H1 (cell line): ENCODE measurements at regions not wholly inside any gene's neighbourhood (a gene's known extent, or its start where the extent isn't known, plus 50 kb on each side); places are given as distances from the start of the nearest gene placed in this dataset.

Source experiments
- CTCF ChIA-PET: fragments of 300-600 bp; sonication (Branson Sonifier 250); formaldehyde crosslinking; loops from one replicate; lab custom pipeline; 2021; ENCODE audit not compliant: partially characterized antibody; lab: Charles Lee
- POLR2A ChIA-PET: fragments of 300-600 bp; sonication (Branson Sonifier 250); formaldehyde crosslinking; loops from one replicate; lab custom pipeline; 2021; ENCODE audit warnings: inconsistent platforms; ENCODE audit not compliant: partially characterized antibody; lab: Charles Lee
- DNase-seq, 2 experiments: peaks; one replicate each; pipeline versions ENCODE4 v3.0.0 to v3.0.0-alpha.2; 2010 to 2022; ENCODE audit warnings: low spot score in 2 of 2, low read depth in 1 of 2, mixed read lengths in 1 of 2
- FAIRE-seq: peaks from 2 replicates; lab custom pipeline; 2011; peaks lifted over from hg19 to GRCh38; lab: Jason Lieb, UNC
- H2AFZ ChIP-seq: 2 replicates; pipeline ENCODE4 v1.8.1; 2012; ENCODE audit warnings: low read length, inconsistent platforms
- H2AK5ac ChIP-seq: 2 replicates; pipeline ENCODE4 v1.6.1; 2013; ENCODE audit warnings: low read depth, low read length
- H2BK120ac ChIP-seq: replicated peaks from 2 replicates; pipeline ENCODE3; 2013; ENCODE audit warnings: low read depth, low read length, inconsistent platforms
- H2BK12ac ChIP-seq: 2 replicates; pipeline ENCODE4 v1.6.1; 2013; ENCODE audit warnings: low read depth, low read length
- H2BK15ac ChIP-seq: 2 replicates; pipeline ENCODE4 v1.6.1; 2013; ENCODE audit warnings: low read length
- H2BK20ac ChIP-seq: 2 replicates; pipeline ENCODE4 v1.6.1; 2013; ENCODE audit warnings: low read length
- H2BK5ac ChIP-seq: 2 replicates; pipeline ENCODE4 v1.6.1; 2013; ENCODE audit warnings: low read depth, low read length
- H3K14ac ChIP-seq: 2 replicates; pipeline ENCODE4 v1.6.1; 2013; ENCODE audit warnings: inconsistent platforms; ENCODE audit not compliant: insufficient read length
- H3K18ac ChIP-seq: 2 replicates; pipeline ENCODE4 v1.6.1; 2013; ENCODE audit warnings: low read length; ENCODE audit errors: extremely low read depth
- H3K23ac ChIP-seq: 2 replicates; pipeline ENCODE4 v1.6.1; 2013; ENCODE audit warnings: inconsistent platforms; ENCODE audit not compliant: insufficient read length
- H3K23me2 ChIP-seq: 2 replicates; pipeline ENCODE4 v1.6.1; 2013; ENCODE audit warnings: low read depth, low read length
- H3K27ac ChIP-seq: 2 replicates; pipeline ENCODE4 v1.6.1; 2011; ENCODE audit warnings: low read depth, low read length, inconsistent platforms
- H3K27me3 ChIP-seq, 4 experiments: replicated peaks in 1 of 4; 1 replicate in 1 of 4; 2 replicates in 3 of 4; pipeline versions ENCODE4 v1.6.1 to v1.8.1; 2011 to 2013; ENCODE audit warnings: low read length in 3 of 4, mild to moderate bottlenecking in 3 of 4, inconsistent platforms in 2 of 4, mixed read lengths in 2 of 4, moderate library complexity in 1 of 4; ENCODE audit not compliant: control insufficient read depth in 3 of 4, insufficient read depth in 3 of 4; ENCODE audit errors: extremely low read depth in 1 of 4
- H3K36me3 ChIP-seq, 4 experiments: 2 replicates each; pipeline versions ENCODE4 v1.6.1 to v1.8.1; 2011 to 2013; ENCODE audit warnings: mild to moderate bottlenecking in 4 of 4, low read length in 3 of 4, moderate library complexity in 2 of 4, control low read depth in 1 of 4, inconsistent platforms in 1 of 4; ENCODE audit not compliant: insufficient read depth in 4 of 4, control insufficient read depth in 2 of 4
- H3K4ac ChIP-seq: replicated peaks from 2 replicates; pipeline ENCODE3; 2013; ENCODE audit warnings: low read length, low read depth, mixed read lengths, inconsistent platforms; ENCODE audit not compliant: insufficient read length
- H3K4me1 ChIP-seq, 4 experiments: replicated peaks in 1 of 4; 1 replicate in 1 of 4; 2 replicates in 3 of 4; pipeline versions ENCODE4 v1.6.1 to v1.8.1; 2011 to 2013; ENCODE audit warnings: low read length in 3 of 4, inconsistent platforms in 2 of 4, mixed read lengths in 1 of 4; ENCODE audit not compliant: insufficient read depth in 4 of 4, control insufficient read depth in 3 of 4
- H3K4me2 ChIP-seq, 2 experiments: 2 replicates each; pipeline versions ENCODE4 v1.6.1 to v1.8.1; 2011 to 2013; ENCODE audit warnings: low read depth in 2 of 2, low read length in 2 of 2, control low read depth in 1 of 2, inconsistent platforms in 1 of 2, mild to moderate bottlenecking in 1 of 2; ENCODE audit not compliant: insufficient read depth in 1 of 2
- H3K4me3 ChIP-seq, 4 experiments: fragments of 200-600, 300-600 bp in 1 of 4; sonication (generic), shearing (Covaris generic), sonication (Bioruptor Twin) in 1 of 4; 2 replicates each; pipeline versions ENCODE4 v1.5.1 to v1.8.1; 2011 to 2016; ENCODE audit warnings: low read length in 4 of 4, low read depth in 3 of 4, control low read depth in 2 of 4, inconsistent platforms in 2 of 4, mild to moderate bottlenecking in 2 of 4, mixed read lengths in 1 of 4, moderate library complexity in 1 of 4; ENCODE audit not compliant: insufficient read depth in 2 of 4; ENCODE audit errors: extremely low read depth in 1 of 4
- H3K56ac ChIP-seq: replicated peaks from 2 replicates; pipeline ENCODE3; 2013; ENCODE audit warnings: low read depth, mild to moderate bottlenecking, mixed read lengths, low read length, inconsistent platforms; ENCODE audit not compliant: insufficient read length
- H3K79me1 ChIP-seq: 2 replicates; pipeline ENCODE4 v1.6.1; 2013; ENCODE audit warnings: low read depth, low read length, control low read depth
- H3K79me2 ChIP-seq, 2 experiments: 2 replicates each; pipeline versions ENCODE4 v1.6.1 to v1.8.1; 2012 to 2013; ENCODE audit warnings: low read length in 2 of 2, mild to moderate bottlenecking in 2 of 2, inconsistent platforms in 1 of 2; ENCODE audit not compliant: insufficient read depth in 2 of 2, control insufficient read depth in 1 of 2
- H3K9ac ChIP-seq, 4 experiments: replicated peaks in 1 of 4; 1 replicate in 1 of 4; 2 replicates in 3 of 4; pipeline versions ENCODE4 v1.6.1 to v1.8.1; 2011 to 2013; ENCODE audit warnings: low read depth in 3 of 4, low read length in 3 of 4, control low read depth in 2 of 4, mild to moderate bottlenecking in 2 of 4, moderate library complexity in 2 of 4, inconsistent platforms in 1 of 4; ENCODE audit errors: extremely low read depth in 1 of 4
- H3K9me3 ChIP-seq, 2 experiments: 2 replicates each; pipeline versions ENCODE4 v1.6.1 to v1.8.1; 2012 to 2013; ENCODE audit warnings: mild to moderate bottlenecking in 2 of 2, moderate library complexity in 2 of 2, control low read depth in 1 of 2, inconsistent platforms in 1 of 2, low read depth in 1 of 2, low read length in 1 of 2, mixed read lengths in 1 of 2; ENCODE audit not compliant: insufficient read depth in 2 of 2
- H4K20me1 ChIP-seq, 2 experiments: replicated peaks in 1 of 2; 2 replicates each; pipeline versions ENCODE3 to v1.8.1; 2011 to 2013; ENCODE audit warnings: inconsistent platforms in 2 of 2, low read length in 2 of 2, mild to moderate bottlenecking in 1 of 2; ENCODE audit not compliant: insufficient read depth in 2 of 2, control insufficient read depth in 1 of 2
- H4K5ac ChIP-seq: 2 replicates; pipeline ENCODE4 v1.6.1; 2013; ENCODE audit warnings: low read length, low read depth, mixed read lengths, inconsistent platforms; ENCODE audit not compliant: insufficient read length
- H4K8ac ChIP-seq: 2 replicates; pipeline ENCODE4 v1.8.0; 2013; ENCODE audit warnings: mild to moderate bottlenecking, moderate library complexity, low read length, inconsistent platforms; ENCODE audit not compliant: insufficient read depth; ENCODE audit errors: extremely low read depth
- H4K91ac ChIP-seq: replicated peaks from 2 replicates; pipeline ENCODE3; 2013; ENCODE audit warnings: low read length, mixed read lengths, inconsistent platforms; ENCODE audit not compliant: insufficient read length
- ATF3 ChIP-seq: IDR thresholded peaks from 2 replicates; pipeline ENCODE4 v1.6.1; 2011; ENCODE audit warnings: low read depth, mild to moderate bottlenecking, low read length; ENCODE audit not compliant: insufficient read depth
- BCL11A ChIP-seq, 2 experiments: IDR thresholded peaks; one replicate each; pipeline ENCODE4 v1.6.1; 2011; ENCODE audit warnings: low read depth in 2 of 2, low read length in 2 of 2, mild to moderate bottlenecking in 2 of 2
- CEBPB ChIP-seq: IDR thresholded peaks from 2 replicates; pipeline ENCODE4 v1.6.1; 2012; ENCODE audit warnings: low read depth, low read length
- CTCF ChIP-seq, 3 experiments: IDR thresholded peaks; 1 replicate in 2 of 3; 2 replicates in 1 of 3; pipeline versions ENCODE4 v1.5.1 to v1.6.1; 2011; ENCODE audit warnings: low read length in 3 of 3, mild to moderate bottlenecking in 3 of 3, inconsistent platforms in 2 of 3, low read depth in 1 of 3, moderate library complexity in 1 of 3; ENCODE audit not compliant: insufficient read depth in 1 of 3; ENCODE audit errors: control extremely low read depth in 1 of 3
- HDAC6 ChIP-seq: IDR thresholded peaks from one replicate; pipeline ENCODE4 v1.7.1; 2012; ENCODE audit warnings: low read depth, mild to moderate bottlenecking, inconsistent platforms, low read length, moderate library complexity
- RAD21 ChIP-seq, 2 experiments: IDR thresholded peaks in 1 of 2; conservative IDR thresholded peaks in 1 of 2; 2 replicates each; pipeline ENCODE4 v1.6.1; 2011; ENCODE audit warnings: low read depth in 2 of 2, low read length in 2 of 2, improper control_type of control experiment in 1 of 2, inconsistent platforms in 1 of 2, mild to moderate bottlenecking in 1 of 2, moderate library complexity in 1 of 2
- TBP ChIP-seq: IDR thresholded peaks from 2 replicates; pipeline ENCODE4 v1.6.1; 2011; ENCODE audit warnings: low read depth, low read length, improper control_type of control experiment
- WGBS, 2 experiments: shearing (Covaris generic) in 1 of 2; methylation state at CpG; one replicate each; pipeline versions ENCODE4 v1.1.6 to v1.1.7; 2013 to 2015; ENCODE audit warnings: low lambda C conversion rate in 2 of 2, mixed read lengths in 2 of 2, inconsistent platforms in 1 of 2, low coverage in 1 of 2, missing lambda C conversion rate in 1 of 2; ENCODE audit not compliant: insufficient replicate concordance in 2 of 2, insufficient coverage in 1 of 2, insufficient read length in 1 of 2; ENCODE audit errors: extremely low coverage in 1 of 2, missing lambda C conversion rate in 1 of 2; 5-methylcytosine and 5-hydroxymethylcytosine counted together

GRCh38 chr3:74066456-74066855 lies 441.7 kb upstream of the PDZRN3 start:
- no peak overlapping the region for H2BK5ac ChIP-seq
- no peak for TF ChIP-seq TBP
- TF ChIP-seq ATF3: no peak
- no peak for TF ChIP-seq RAD21 (IDR thresholded peaks at IDR 0.05 in 1 of 2, conservative IDR thresholded peaks at IDR 0.05 in 1 of 2; ENCODE audit: low read depth in 2 of 2, low read length in 2 of 2)
- TF ChIP-seq HDAC6: no peak
- no peak for TF ChIP-seq BCL11A (IDR thresholded peaks at IDR 0.05; ENCODE audit: low read depth in 2 of 2, low read length in 2 of 2)
- no peak for TF ChIP-seq CTCF (IDR thresholded peaks at IDR 0.05; ENCODE audit: control extremely low read depth in 1 of 3, insufficient read depth in 1 of 3, low read depth in 1 of 3, low read length in 3 of 3)
- TF ChIP-seq CEBPB: no peak
- H2AK5ac ChIP-seq: no peak overlapping the region
- H2BK12ac ChIP-seq: no peak overlapping the region
- H3K4me2 ChIP-seq: peak overlapping the region; percentile 14 to 20; a peak in 2 of 4 replicates
- no peaks in the 10 kb centered on the region for H3K79me1 ChIP-seq
- no peak overlapping the region for H2BK120ac ChIP-seq
- H3K4me1 ChIP-seq: peaks cover 0 to 6% (median 0%) of the 10 kb centered on the region in 4 experiments; a peak in 2 of 7 replicates
- H4K91ac ChIP-seq: no peak overlapping the region
- no peak overlapping the region for H3K56ac ChIP-seq
- no peak for DNase-seq
- no peaks in the 10 kb centered on the region for H3K36me3 ChIP-seq
- H4K20me1 ChIP-seq: no peaks in the 10 kb centered on the region
- no peak overlapping the region for H2AFZ ChIP-seq
- H3K4me3 ChIP-seq: no peak overlapping the region; a peak in 1 of 8 replicates
- CTCF ChIA-PET: no interaction called here
- no peak overlapping the region for H3K9ac ChIP-seq
- H3K4ac ChIP-seq: no peak overlapping the region
- H2BK20ac ChIP-seq: no peak overlapping the region
- no peak overlapping the region for H4K8ac ChIP-seq
- WGBS, 2 experiments: 44% methylated on average over 3 of the region's 3 CpGs; no CpG with 5 or more reads in 1 of the 2 experiments
- H2BK15ac ChIP-seq: no peak overlapping the region
- POLR2A ChIA-PET: no interaction called here
- H3K9me3 ChIP-seq: no peaks in the 10 kb centered on the region
- no peaks in the 10 kb centered on the region for H3K27me3 ChIP-seq
- H3K18ac ChIP-seq: no peak overlapping the region
- no peaks in the 10 kb centered on the region for H3K79me2 ChIP-seq
- no peak overlapping the region for H3K23ac ChIP-seq
- H4K5ac ChIP-seq: no peak overlapping the region
- FAIRE-seq: peak; percentile 50
- H3K23me2 ChIP-seq: no peaks in the 10 kb centered on the region
- no peak overlapping the region for H3K14ac ChIP-seq
- H3K27ac ChIP-seq: no peak overlapping the region
